NCI-H524 (cell line): ENCODE measurements at regions not wholly inside any gene's neighbourhood (a gene's known extent, or its start where the extent isn't known, plus 50 kb on each side); places are given as distances from the start of the nearest gene placed in this dataset.
"Not testable (repeated sequence)": the region's sequence is repeated elsewhere in the genome, so short reads cannot be mapped to it uniquely, and the experiment has no call there.

ENCODE experiments used
- DNase-seq, 2 experiments: peaks; one replicate each; lab custom pipeline; 2025; lab: John Stamatoyannopoulos, UW

- DNase-seq: no peak
Observed at GRCh38 chr1:217039926-217040325, 316.7 kb upstream of the ESRRG start.

- DNase-seq: not testable (repeated sequence)
Observed at GRCh38 chr1:217039139-217039538, 315.9 kb upstream of the ESRRG start.

GRCh38 chr1:217036757-217037156 is 313.5 kb upstream of the ESRRG start:
- no peak for DNase-seq

GRCh38 chr1:217032715-217033367 is 309.6 kb upstream of the ESRRG start:
- no peak for DNase-seq

DNA sequence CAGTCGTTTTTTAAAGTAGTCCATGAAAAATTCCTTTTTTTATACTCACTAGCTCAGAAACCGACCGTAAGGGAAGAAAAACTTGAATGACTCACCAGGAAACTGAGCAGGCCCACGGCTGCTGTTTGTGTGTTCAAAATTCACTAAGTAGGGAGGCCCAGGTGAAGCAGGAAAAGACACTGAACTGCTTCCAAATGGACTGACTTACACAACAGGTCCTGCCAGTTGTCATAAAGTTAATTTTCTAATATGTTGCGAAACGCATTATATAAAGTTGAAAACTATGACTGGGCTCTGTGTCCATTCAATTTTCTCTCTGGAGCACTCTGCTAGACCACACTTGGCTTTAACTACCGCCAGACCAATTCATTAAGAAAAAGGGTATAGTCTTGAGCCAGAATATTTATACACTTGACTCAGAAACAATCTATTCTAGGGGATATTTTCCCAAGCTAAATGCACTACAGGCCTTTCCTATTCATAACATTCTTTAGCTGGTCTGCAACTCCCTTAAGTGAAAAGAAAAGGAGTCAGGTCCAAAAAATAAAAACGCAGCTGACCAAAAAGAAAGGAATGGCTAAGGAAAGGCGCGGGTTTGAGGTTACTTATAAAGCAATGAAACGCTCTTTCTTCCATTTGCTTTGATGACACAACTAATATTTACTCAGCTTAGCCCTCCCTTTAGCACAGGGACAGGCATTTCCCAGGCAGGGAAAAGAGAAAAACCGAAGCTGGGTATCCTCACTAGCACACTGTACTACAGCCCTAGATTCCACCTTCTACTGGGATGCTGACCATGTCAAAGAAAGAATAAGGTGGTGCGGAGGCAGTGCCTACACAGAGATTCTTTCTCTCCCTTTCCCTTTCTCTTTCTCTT is 306.3 kb upstream of the ESRRG start:
- DNase-seq: no peak

- DNase-seq: no peak
Observed at GRCh38 chr1:217027403-217028080, 304.3 kb upstream of the ESRRG start.

DNA sequence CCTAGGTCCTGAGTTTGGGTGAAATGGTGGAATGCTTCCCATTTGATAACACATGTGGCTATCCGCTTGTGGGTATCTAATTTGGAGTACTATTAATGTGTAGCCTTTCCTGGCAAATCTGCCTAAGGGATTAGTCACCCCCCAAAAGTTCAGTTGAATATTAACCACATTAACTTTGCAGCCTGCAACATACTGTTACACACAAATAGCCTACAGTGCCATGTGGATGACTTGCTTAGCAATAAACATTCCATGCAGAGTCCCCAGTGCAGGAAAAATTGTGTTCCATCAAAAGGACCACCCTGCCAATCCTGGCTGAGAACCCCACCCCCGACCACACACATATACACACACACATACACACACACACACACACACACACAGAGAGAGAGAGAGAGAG is 303.3 kb upstream of the ESRRG start:
- no peak for DNase-seq

DNA sequence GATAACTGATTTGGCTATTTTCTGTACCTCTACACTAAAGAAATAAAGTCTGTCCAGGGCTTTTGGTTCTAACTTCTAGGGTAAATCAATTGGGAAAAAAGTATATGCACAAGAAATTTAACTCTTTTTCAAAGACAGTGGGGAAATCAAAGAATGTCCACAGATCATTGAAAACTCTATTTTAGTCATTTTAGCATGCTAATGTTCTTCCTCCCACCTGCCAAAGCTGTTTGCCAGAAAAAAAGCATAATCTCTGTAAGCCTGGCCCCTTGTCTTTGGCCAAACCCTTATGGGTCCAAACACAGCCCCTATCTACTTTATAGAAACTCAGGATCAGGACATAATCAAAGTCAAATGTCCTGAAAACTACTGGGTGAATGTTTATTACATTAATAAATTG is 302.2 kb upstream of the ESRRG start:
- DNase-seq: no peak

DNA sequence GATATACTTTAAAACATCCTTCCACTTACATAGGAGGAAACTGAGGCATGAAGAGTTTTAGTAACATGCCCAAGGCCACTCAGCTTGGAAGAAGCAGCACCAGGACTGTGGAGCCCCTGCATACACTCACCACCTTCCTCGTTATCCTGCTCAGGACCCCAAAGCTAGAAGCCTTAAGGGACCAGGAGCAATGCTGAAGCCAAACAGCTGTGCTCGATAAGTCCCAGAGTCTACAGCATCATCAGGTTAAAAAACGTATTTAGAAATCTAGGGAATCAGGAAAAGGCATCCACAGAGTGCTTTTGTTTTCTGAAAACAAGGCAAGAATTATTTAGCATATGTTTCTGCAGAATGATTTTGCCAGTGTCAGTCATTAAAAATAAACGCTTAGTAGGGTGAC is 301.7 kb upstream of the ESRRG start:
- no peak for DNase-seq

GRCh38 chr1:217021956-217022355 is 298.7 kb upstream of the ESRRG start:
- DNase-seq: no peak

- DNase-seq: no peak
Observed at GRCh38 chr1:217021400-217021799, 298.2 kb upstream of the ESRRG start.

GRCh38 chr1:217019475-217019874 is 296.2 kb upstream of the ESRRG start:
- DNase-seq: no peak

DNA sequence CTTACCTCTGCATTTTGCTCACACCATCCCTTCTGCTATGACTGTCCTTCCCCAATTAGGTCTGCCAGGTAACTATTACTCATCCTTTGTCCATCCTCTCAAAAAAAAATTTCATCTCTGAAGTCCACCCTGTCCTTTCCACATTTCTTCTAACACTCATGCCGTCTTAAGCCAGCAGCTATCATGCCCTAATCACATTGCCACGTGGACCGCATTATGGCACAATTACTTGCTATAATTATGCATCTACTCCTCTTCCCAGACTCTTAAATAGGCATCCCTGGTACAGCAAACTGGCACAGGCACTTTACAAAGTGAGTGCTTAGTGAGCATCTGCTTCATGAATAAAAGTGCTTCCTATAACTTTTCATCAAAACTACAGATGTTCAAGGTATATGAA is 295.4 kb upstream of the ESRRG start:
- peak; percentile 13 to 44 for DNase-seq

GRCh38 chr1:217017165-217017564 is 293.9 kb upstream of the ESRRG start:
- no peak for DNase-seq

GRCh38 chr1:217014066-217014465 is 290.8 kb upstream of the ESRRG start:
- DNase-seq: no peak

GRCh38 chr1:217012659-217013058 is 289.4 kb upstream of the ESRRG start:
- DNase-seq: no peak

- no peak for DNase-seq
Observed at GRCh38 chr1:217011097-217011496, 287.9 kb upstream of the ESRRG start.

DNA sequence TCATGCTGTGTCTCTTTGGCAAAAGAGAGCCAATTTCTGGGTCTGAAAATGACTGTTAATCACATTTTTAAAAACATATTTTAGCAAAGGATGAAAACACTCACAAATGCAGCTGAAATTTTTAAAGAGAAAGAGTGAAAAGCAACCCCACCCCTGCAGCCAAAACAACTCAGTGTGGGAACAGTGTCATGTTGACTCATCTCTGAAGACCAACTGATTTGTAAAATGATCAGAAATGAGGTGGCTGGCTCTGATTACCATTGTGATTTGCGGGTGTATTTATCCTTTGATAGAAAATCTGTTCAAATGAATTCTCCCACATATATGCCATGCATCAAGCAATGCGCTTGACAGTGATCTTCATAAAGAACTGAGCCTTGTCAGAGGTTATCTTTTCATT is 287.0 kb upstream of the ESRRG start:
- DNase-seq: no peak

GRCh38 chr1:217009376-217009775 is 286.1 kb upstream of the ESRRG start:
- DNase-seq: no peak

GRCh38 chr1:217004776-217005436 is 281.7 kb upstream of the ESRRG start:
- no peak for DNase-seq

DNA sequence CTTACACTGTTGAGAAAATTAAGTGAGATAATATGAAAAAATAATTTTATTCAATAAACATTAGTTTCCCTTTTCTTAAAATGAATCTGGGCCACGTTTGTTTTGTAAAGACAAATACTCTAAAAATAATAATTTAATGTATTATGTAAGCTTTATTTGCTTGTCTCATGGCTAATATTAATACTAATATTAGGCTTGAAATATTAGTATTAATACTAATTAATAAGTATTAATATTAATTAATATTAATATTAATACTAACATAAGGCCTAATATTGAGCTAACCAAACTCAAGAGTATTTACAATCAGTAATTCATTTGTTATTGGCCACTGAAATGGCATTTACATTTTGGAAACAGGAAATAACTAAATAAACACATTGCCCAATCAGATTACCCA is 280.1 kb upstream of the ESRRG start:
- no peak for DNase-seq

DNA sequence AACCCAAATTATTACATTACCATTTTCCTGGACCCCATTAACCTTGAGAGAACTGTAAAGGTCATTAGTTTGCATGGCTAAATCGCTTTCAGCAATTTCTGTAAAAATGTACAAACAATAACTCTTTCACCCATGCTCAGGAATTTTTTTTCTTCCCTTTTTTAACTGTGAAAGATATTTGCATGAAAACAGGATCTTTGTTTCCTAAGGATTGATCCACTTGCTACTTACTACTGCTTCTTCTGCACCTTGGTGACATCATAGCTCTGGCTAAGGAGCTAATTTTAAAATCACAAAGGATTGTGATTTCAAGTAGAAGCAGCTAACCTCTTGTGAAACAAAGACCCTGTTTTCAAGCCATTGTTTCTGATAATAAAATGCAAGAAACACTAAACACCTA is 274.6 kb upstream of the ESRRG start:
- DNase-seq: no peak
